Smooth muscle cell (in vitro differentiated cells): ENCODE measurements at regions not wholly inside any gene's neighbourhood (a gene's known extent, or its start where the extent isn't known, plus 50 kb on each side); places are given as distances from the start of the nearest gene placed in this dataset.

ENCODE experiments used
- DNase-seq: peaks from one replicate; lab custom pipeline; 2025; ENCODE audit not compliant: unreplicated experiment; lab: John Stamatoyannopoulos, UW
- H2AFZ ChIP-seq: fragments of 200-600 bp; sonication (generic); 2 replicates; pipeline ENCODE4 v1.6.0; 2016; ENCODE audit warnings: antibody characterized with exemption, low read depth, mild to moderate bottlenecking
- H3F3A ChIP-seq: fragments of 200-600 bp; sonication (generic); 2 replicates; pipeline ENCODE4 v1.6.0; 2017; ENCODE audit warnings: antibody characterized with exemption, low read depth
- H3K27ac ChIP-seq: fragments of 200-600 bp; sonication (generic); 2 replicates; pipeline ENCODE4 v1.5.1; 2016; ENCODE audit warnings: low read depth, mild to moderate bottlenecking
- H3K27me3 ChIP-seq: fragments of 200-600 bp; sonication (generic); 2 replicates; pipeline ENCODE4 v1.6.1; 2016; ENCODE audit warnings: low read depth, mild to moderate bottlenecking
- H3K36me3 ChIP-seq: fragments of 200-600 bp; sonication (generic); 2 replicates; pipeline ENCODE4 v1.5.1; 2016; ENCODE audit warnings: low read depth
- H3K4me1 ChIP-seq: fragments of 200-600 bp; sonication (generic); 2 replicates; pipeline ENCODE4 v1.5.1; 2016; ENCODE audit warnings: low read depth
- H3K4me2 ChIP-seq: fragments of 200-600 bp; sonication (generic); 2 replicates; pipeline ENCODE4 v1.6.0; 2016; ENCODE audit warnings: mild to moderate bottlenecking
- H3K4me3 ChIP-seq: fragments of 200-600 bp; sonication (generic); 2 replicates; pipeline ENCODE4 v1.5.1; 2016; ENCODE audit warnings: mild to moderate bottlenecking
- H3K79me2 ChIP-seq: fragments of 200-600 bp; sonication (generic); 2 replicates; pipeline ENCODE4 v1.6.0; 2016; ENCODE audit warnings: low read depth, mild to moderate bottlenecking
- H3K9ac ChIP-seq: fragments of 200-600 bp; sonication (generic); 2 replicates; pipeline ENCODE4 v1.6.0; 2016; ENCODE audit warnings: low read depth
- H3K9me3 ChIP-seq: fragments of 200-600 bp; sonication (generic); replicated peaks from 2 replicates; pipeline ENCODE4 v1.5.1; 2016; ENCODE audit warnings: low read depth
- H4K20me1 ChIP-seq: fragments of 200-600 bp; sonication (generic); 2 replicates; pipeline ENCODE4 v1.6.0; 2016; ENCODE audit warnings: low read depth
- CTCF ChIP-seq: fragments of 200-600 bp; sonication (generic); IDR thresholded peaks from 2 replicates; pipeline ENCODE4 v1.5.1; 2017; ENCODE audit warnings: borderline replicate concordance, mild to moderate bottlenecking, antibody characterized with exemption; ENCODE audit not compliant: insufficient read depth, poor library complexity, severe bottlenecking
- WGBS: methylation state at CpG from one replicate; pipeline ENCODE4 v1.1.7; 2016; ENCODE audit warnings: low lambda C conversion rate; 5-methylcytosine and 5-hydroxymethylcytosine counted together

DNA sequence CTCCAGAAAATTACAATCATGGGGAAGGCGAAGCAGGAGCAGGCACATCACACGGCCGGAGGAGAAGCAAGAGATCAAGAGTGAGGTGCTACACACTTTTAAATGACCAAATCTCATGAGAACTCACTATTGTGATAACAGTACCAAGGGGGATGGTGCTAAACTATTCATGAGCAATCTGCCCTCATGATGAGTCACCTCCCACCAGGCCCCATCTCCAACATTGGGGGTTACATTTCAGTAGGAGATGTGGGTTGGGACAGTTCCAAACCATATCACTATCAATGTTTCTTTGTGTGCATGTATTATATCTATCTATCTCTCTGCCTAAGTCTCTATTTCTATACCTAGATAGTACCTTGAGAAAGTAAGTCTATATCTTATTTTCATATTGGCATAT lies 724.8 kb downstream of the CDH11 start:
- Histone ChIP-seq H3K27ac (peak overlapping the region; percentile 70), H3K36me3 (no peaks in the 10 kb centered on the region), H4K20me1 (no peaks in the 10 kb centered on the region), H3F3A (peaks cover 10% of the 10 kb centered on the region), H3K27me3 (no peaks in the 10 kb centered on the region), H3K4me3 (no peak overlapping the region), H3K4me1 (peaks cover 10% of the 10 kb centered on the region), H3K9me3 (no peaks in the 10 kb centered on the region), H3K4me2 (peak overlapping the region; percentile 61), H2AFZ (no peak overlapping the region), H3K9ac (no peak overlapping the region), H3K79me2 (no peaks in the 10 kb centered on the region)
- 87% methylated on average over 3 of the region's 3 CpGs for WGBS
- DNase-seq, result no peak
- TF ChIP-seq CTCF, result no peak

DNA sequence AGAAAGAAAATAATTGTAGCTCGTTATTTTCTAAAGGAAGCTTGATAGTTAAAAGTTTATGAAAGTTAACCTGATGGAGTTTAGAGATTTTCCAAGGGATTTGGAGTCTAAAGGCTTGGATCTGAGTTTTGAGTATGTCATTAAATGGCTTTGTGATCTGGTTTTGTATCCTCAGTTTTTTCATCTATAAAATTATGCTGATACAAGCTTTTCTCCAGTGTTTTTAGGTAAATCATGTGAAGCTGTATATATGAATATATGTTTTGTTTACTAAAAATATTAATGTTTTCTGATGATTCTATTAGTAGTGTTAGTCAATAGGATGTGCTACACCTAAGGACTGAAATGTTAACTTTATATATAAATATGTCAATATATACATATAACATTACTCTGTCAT lies 727.8 kb downstream of the CDH11 start:
- Histone ChIP-seq H3K4me2 (no peak overlapping the region), H3K79me2 (no peaks in the 10 kb centered on the region), H3K4me1 (peaks cover 20% of the 10 kb centered on the region), H3F3A (peaks cover 10% of the 10 kb centered on the region), H2AFZ (no peak overlapping the region), H4K20me1 (no peaks in the 10 kb centered on the region), H3K9ac (no peak overlapping the region), H3K27ac (no peak overlapping the region), H3K36me3 (no peaks in the 10 kb centered on the region), H3K27me3 (no peaks in the 10 kb centered on the region), H3K9me3 (no peaks in the 10 kb centered on the region), H3K4me3 (no peak overlapping the region)
- 83% methylated on average over 1 of the region's 1 CpG for WGBS
- no peak for TF ChIP-seq CTCF
- no peak for DNase-seq

- Histone ChIP-seq H3K4me3 (no peak overlapping the region), H3K4me2 (peak overlapping the region; percentile 60), H2AFZ (peak overlapping the region; percentile 43), H3K79me2 (no peaks in the 10 kb centered on the region), H3K27ac (peak overlapping the region; percentile 8), H3K9me3 (no peaks in the 10 kb centered on the region), H3K4me1 (peaks cover 10% of the 10 kb centered on the region), H3K27me3 (no peaks in the 10 kb centered on the region), H4K20me1 (no peaks in the 10 kb centered on the region), H3K36me3 (no peaks in the 10 kb centered on the region), H3F3A (peaks cover 6% of the 10 kb centered on the region), H3K9ac (no peak overlapping the region)
- no peak for TF ChIP-seq CTCF
- 94% methylated on average over 1 of the region's 1 CpG for WGBS
- no peak for DNase-seq
These were observed 729.4 kb downstream of the CDH11 start for GRCh38 chr16:64392456-64392855.

GRCh38 chr16:64391063-64391600 lies 730.7 kb downstream of the CDH11 start:
- Histone ChIP-seq H4K20me1 (no peaks in the 10 kb centered on the region), H3K27me3 (no peaks in the 10 kb centered on the region)

More at GRCh38 chr16:64391063-64391600, 730.7 kb downstream of the CDH11 start:
- Histone ChIP-seq H3K4me3 (peak overlapping the region; percentile 8), H3F3A (no peaks in the 10 kb centered on the region), H2AFZ (peak overlapping the region; percentile 76), H3K4me1 (peaks cover 10% of the 10 kb centered on the region), H3K9ac (peak overlapping the region; percentile 48), H3K9me3 (no peaks in the 10 kb centered on the region), H3K79me2 (no peaks in the 10 kb centered on the region), H3K36me3 (no peaks in the 10 kb centered on the region), H3K27ac (peak overlapping the region; percentile 79), H3K4me2 (peak overlapping the region; percentile 71)
- WGBS, result 78% methylated on average over 4 of the region's 4 CpGs
- DNase-seq, result no peak
- no peak for TF ChIP-seq CTCF
